WTC11 (cell line): ENCODE measurements at regions not wholly inside any gene's neighbourhood (a gene's known extent, or its start where the extent isn't known, plus 50 kb on each side); places are given as distances from the start of the nearest gene placed in this dataset.

Experiments used
- ATAC-seq: fragments of 200-7000 bp; cut with Tn5 transposase; 2 replicates; pipeline ENCODE4 v1.10.0; 2021; ENCODE audit warnings: mild to moderate bottlenecking, moderate library complexity
- CTCF ChIA-PET: fragments of 300-600 bp; sonication (Branson Sonifier 250); formaldehyde crosslinking; loops from one replicate; lab custom pipeline; 2021; ENCODE audit warnings: antibody characterized with exemption; lab: Charles Lee
- POLR2A ChIA-PET: fragments of 350-600 bp; sonication (Branson Sonifier 250); formaldehyde crosslinking; loops from one replicate; lab custom pipeline; 2021; ENCODE audit warnings: antibody characterized with exemption; lab: Charles Lee
- DNase-seq: peaks from one replicate; pipeline ENCODE4 v3.0.0; 2021; ENCODE audit warnings: low spot score
- H3K27ac Mint-ChIP-seq: 2 replicates; pipeline ENCODE4 v1.8.0; 2021; ENCODE audit warnings: mixed read lengths
- H3K27me3 Mint-ChIP-seq: 2 replicates; pipeline ENCODE4 v1.8.0; 2021; ENCODE audit warnings: low read depth, mild to moderate bottlenecking, moderate library complexity, mixed read lengths
- H3K36me3 Mint-ChIP-seq: 2 replicates; pipeline ENCODE4 v1.8.0; 2021; ENCODE audit warnings: mixed read lengths
- H3K4me1 Mint-ChIP-seq: 2 replicates; pipeline ENCODE4 v1.8.0; 2022; ENCODE audit warnings: mixed read lengths
- H3K4me3 Mint-ChIP-seq: 2 replicates; pipeline ENCODE4 v1.8.0; 2021; ENCODE audit warnings: mild to moderate bottlenecking, moderate library complexity, mixed read lengths
- H3K9me3 Mint-ChIP-seq: 2 replicates; pipeline ENCODE4 v1.8.0; 2021; ENCODE audit warnings: mixed read lengths
- AFF4 ChIP-seq: sonication (generic); formaldehyde crosslinking; IDR thresholded peaks from 2 replicates; pipeline ENCODE4 v1.8.1; 2023; ENCODE audit warnings: mild to moderate bottlenecking, missing genetic modification reagents, borderline replicate concordance
- ATF1 ChIP-seq: sonication (generic); formaldehyde crosslinking; IDR thresholded peaks from 2 replicates; pipeline ENCODE4 v1.8.1; 2023; ENCODE audit warnings: mild to moderate bottlenecking, moderate library complexity, missing genetic modification reagents
- ATF2 ChIP-seq: sonication (generic); formaldehyde crosslinking; IDR thresholded peaks from 2 replicates; pipeline ENCODE4 v1.8.1; 2022; ENCODE audit warnings: low read depth, missing genetic modification reagents, borderline replicate concordance
- CREB1 ChIP-seq: sonication (generic); formaldehyde crosslinking; IDR thresholded peaks from 2 replicates; pipeline ENCODE4 v1.8.0; 2023; ENCODE audit warnings: mild to moderate bottlenecking, missing genetic modification reagents
- CREM ChIP-seq: sonication (generic); formaldehyde crosslinking; IDR thresholded peaks from 2 replicates; pipeline ENCODE4 v1.8.1; 2022; ENCODE audit warnings: mild to moderate bottlenecking, missing genetic modification reagents, moderate library complexity
- EMX1 ChIP-seq: fragments of 250-450 bp; sonication (Bioruptor Pico); IDR thresholded peaks from 2 replicates; pipeline ENCODE4 v1.8.0; 2021; ENCODE audit warnings: mild to moderate bottlenecking
- ERG ChIP-seq: fragments of 250-450 bp; sonication (Bioruptor Pico); IDR thresholded peaks from 2 replicates; pipeline ENCODE4 v1.8.0; 2021; ENCODE audit warnings: mild to moderate bottlenecking
- ESRRA ChIP-seq: sonication (generic); formaldehyde crosslinking; IDR thresholded peaks from 2 replicates; pipeline ENCODE4 v1.8.1; 2022; ENCODE audit warnings: mild to moderate bottlenecking, missing genetic modification reagents, borderline replicate concordance
- ETV6 ChIP-seq: sonication (generic); formaldehyde crosslinking; IDR thresholded peaks from 2 replicates; pipeline ENCODE4 v1.8.1; 2022; ENCODE audit warnings: mild to moderate bottlenecking, missing genetic modification reagents
- FOXK1 ChIP-seq: sonication (generic); formaldehyde crosslinking; IDR thresholded peaks from 2 replicates; pipeline ENCODE4 v1.8.0; 2022; ENCODE audit warnings: mild to moderate bottlenecking, moderate library complexity, missing genetic modification reagents
- FOXP4 ChIP-seq: sonication (generic); formaldehyde crosslinking; IDR thresholded peaks from 2 replicates; pipeline ENCODE4 v1.8.0; 2022; ENCODE audit warnings: mild to moderate bottlenecking, missing genetic modification reagents
- JUN ChIP-seq: sonication (generic); formaldehyde crosslinking; IDR thresholded peaks from 2 replicates; pipeline ENCODE4 v1.8.0; 2023; ENCODE audit warnings: mild to moderate bottlenecking, missing genetic modification reagents
- MLX ChIP-seq: sonication (generic); formaldehyde crosslinking; IDR thresholded peaks from 2 replicates; pipeline ENCODE4 v1.8.1; 2023; ENCODE audit warnings: mild to moderate bottlenecking, missing genetic modification reagents, moderate library complexity
- NR1H2 ChIP-seq: sonication (generic); formaldehyde crosslinking; IDR thresholded peaks from 2 replicates; pipeline ENCODE4 v1.9.0; 2021; ENCODE audit warnings: mild to moderate bottlenecking, moderate library complexity, missing genetic modification reagents
- OVOL2 ChIP-seq: fragments of 250-450 bp; sonication (Bioruptor Pico); IDR thresholded peaks from 2 replicates; pipeline ENCODE4 v1.9.0; 2021; ENCODE audit warnings: mild to moderate bottlenecking, borderline replicate concordance
- PRDM15 ChIP-seq: sonication (generic); formaldehyde crosslinking; IDR thresholded peaks from 2 replicates; pipeline ENCODE4 v1.8.0; 2022; ENCODE audit warnings: missing genetic modification reagents
- SMAD4 ChIP-seq: sonication (generic); formaldehyde crosslinking; IDR thresholded peaks from 2 replicates; pipeline ENCODE4 v1.8.0; 2022; ENCODE audit warnings: mild to moderate bottlenecking, missing genetic modification reagents
- SOX15 ChIP-seq: fragments of 250-450 bp; sonication (Bioruptor Pico); IDR thresholded peaks from 2 replicates; pipeline ENCODE4 v1.9.0; 2021; ENCODE audit warnings: mild to moderate bottlenecking
- TEAD1 ChIP-seq: sonication (generic); formaldehyde crosslinking; IDR thresholded peaks from 2 replicates; pipeline ENCODE4 v1.8.0; 2022; ENCODE audit warnings: mild to moderate bottlenecking, missing genetic modification reagents
- TEAD4 ChIP-seq: sonication (generic); formaldehyde crosslinking; IDR thresholded peaks from 2 replicates; pipeline ENCODE4 v1.8.0; 2022; ENCODE audit warnings: mild to moderate bottlenecking, missing genetic modification reagents
- ZMAT4 ChIP-seq: fragments of 250-450 bp; sonication (Bioruptor Pico); IDR thresholded peaks from 2 replicates; pipeline ENCODE4 v1.9.0; 2021; ENCODE audit warnings: mild to moderate bottlenecking
- ZNF232 ChIP-seq: sonication (generic); formaldehyde crosslinking; IDR thresholded peaks from 2 replicates; pipeline ENCODE4 v1.8.0; 2022; ENCODE audit warnings: mild to moderate bottlenecking, missing genetic modification reagents
- ZNF317 ChIP-seq: sonication (generic); formaldehyde crosslinking; IDR thresholded peaks from 2 replicates; pipeline ENCODE4 v1.8.1; 2023; ENCODE audit warnings: low read depth, mild to moderate bottlenecking, moderate library complexity, missing genetic modification reagents, borderline replicate concordance

GRCh38 chr6:100246206-100246605, 218.5 kb downstream of the SIM1 start:
- Mint-ChIP-seq H3K36me3 (no peaks in the 10 kb centered on the region), H3K4me1 (peaks cover 4% of the 10 kb centered on the region), H3K27ac (no peak overlapping the region), H3K27me3 (no peaks in the 10 kb centered on the region), H3K9me3 (no peaks in the 10 kb centered on the region), H3K4me3 (no peak overlapping the region)
- ATAC-seq (no peak), DNase-seq (no peak)
- no peak for TF ChIP-seq EMX1 (CRISPR knock-in tag)
- no peak for TF ChIP-seq NR1H2 (CRISPR knock-in tag)
- TF ChIP-seq ATF1 (CRISPR knock-in tag) = no peak
- TF ChIP-seq FOXP4 (CRISPR knock-in tag) = no peak
- TF ChIP-seq TEAD1 (CRISPR knock-in tag) = no peak
- TF ChIP-seq ZNF232 (CRISPR knock-in tag) = no peak
- TF ChIP-seq AFF4 (CRISPR knock-in tag) = no peak
- TF ChIP-seq ETV6 (CRISPR knock-in tag) = no peak
- TF ChIP-seq CREM (CRISPR knock-in tag) = no peak
- TF ChIP-seq ZNF317 (CRISPR knock-in tag) = no peak
- no peak for TF ChIP-seq TEAD4 (CRISPR knock-in tag)
- TF ChIP-seq SOX15 (CRISPR knock-in tag) = no peak
- no peak for TF ChIP-seq CREB1 (CRISPR knock-in tag)
- TF ChIP-seq OVOL2 (CRISPR knock-in tag) = no peak
- TF ChIP-seq JUN = no peak
- CTCF ChIA-PET = no interaction called here
- POLR2A ChIA-PET = no interaction called here

- POLR2A ChIA-PET = no interaction called here
- no peak for ATAC-seq
- TF ChIP-seq CREM (CRISPR knock-in tag) (no peak), SMAD4 (no peak), ERG (no peak), FOXK1 (CRISPR knock-in tag) (no peak), ESRRA (CRISPR knock-in tag) (no peak), ZMAT4 (CRISPR knock-in tag) (no peak), ATF2 (CRISPR knock-in tag) (no peak), PRDM15 (CRISPR knock-in tag) (no peak), MLX (CRISPR knock-in tag) (no peak), ZNF317 (CRISPR knock-in tag) (no peak)
These were observed 223.9 kb downstream of the SIM1 start for GRCh38 chr6:100240798-100241197.

More at GRCh38 chr6:100240798-100241197, 223.9 kb downstream of the SIM1 start:
- H3K4me1 Mint-ChIP-seq = peaks cover 17% of the 10 kb centered on the region
- no peaks in the 10 kb centered on the region for H3K36me3 Mint-ChIP-seq
- no peak for DNase-seq
- no peaks in the 10 kb centered on the region for H3K27me3 Mint-ChIP-seq
- H3K9me3 Mint-ChIP-seq = no peaks in the 10 kb centered on the region
- no peak overlapping the region for H3K27ac Mint-ChIP-seq
- no peak overlapping the region for H3K4me3 Mint-ChIP-seq
- CTCF ChIA-PET = no interaction called here
